ENCODE measurements at regions not wholly inside any gene's neighbourhood (a gene's known extent, or its start where the extent isn't known, plus 50 kb on each side); places are given as distances from the start of the nearest gene placed in this dataset.

DNA sequence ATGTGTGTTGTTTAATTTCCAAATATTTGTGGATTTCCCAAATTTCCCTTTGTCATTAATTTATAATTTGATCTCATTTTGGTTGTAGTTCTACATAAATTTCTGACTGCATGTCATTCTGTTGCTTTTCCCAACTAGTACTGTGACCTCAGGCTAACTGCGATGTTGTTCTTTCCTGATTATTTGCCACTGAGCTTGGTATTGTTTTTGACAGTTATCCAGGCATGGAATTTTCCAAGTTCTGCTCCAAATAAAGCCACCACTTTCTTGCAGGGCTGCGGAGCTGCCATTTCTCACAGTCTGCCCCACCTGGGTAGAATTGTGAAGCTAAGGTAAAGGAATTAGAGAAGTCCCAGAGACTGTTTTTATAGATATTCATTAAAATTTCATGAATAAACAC, 328.8 kb downstream of the ZNF674 start:
- TF ChIP-seq, protein P1, sequence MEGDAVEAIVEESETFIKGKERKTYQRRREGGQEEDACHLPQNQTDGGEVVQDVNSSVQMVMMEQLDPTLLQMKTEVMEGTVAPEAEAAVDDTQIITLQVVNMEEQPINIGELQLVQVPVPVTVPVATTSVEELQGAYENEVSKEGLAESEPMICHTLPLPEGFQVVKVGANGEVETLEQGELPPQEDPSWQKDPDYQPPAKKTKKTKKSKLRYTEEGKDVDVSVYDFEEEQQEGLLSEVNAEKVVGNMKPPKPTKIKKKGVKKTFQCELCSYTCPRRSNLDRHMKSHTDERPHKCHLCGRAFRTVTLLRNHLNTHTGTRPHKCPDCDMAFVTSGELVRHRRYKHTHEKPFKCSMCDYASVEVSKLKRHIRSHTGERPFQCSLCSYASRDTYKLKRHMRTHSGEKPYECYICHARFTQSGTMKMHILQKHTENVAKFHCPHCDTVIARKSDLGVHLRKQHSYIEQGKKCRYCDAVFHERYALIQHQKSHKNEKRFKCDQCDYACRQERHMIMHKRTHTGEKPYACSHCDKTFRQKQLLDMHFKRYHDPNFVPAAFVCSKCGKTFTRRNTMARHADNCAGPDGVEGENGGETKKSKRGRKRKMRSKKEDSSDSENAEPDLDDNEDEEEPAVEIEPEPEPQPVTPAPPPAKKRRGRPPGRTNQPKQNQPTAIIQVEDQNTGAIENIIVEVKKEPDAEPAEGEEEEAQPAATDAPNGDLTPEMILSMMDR (optimal IDR thresholded peaks at IDR 0.05 in 1 of 3, IDR thresholded peaks at IDR 0.05 in 1 of 3, conservative IDR thresholded peaks at IDR 0.05 in 1 of 3; ENCODE audit: extremely low read depth in 1 of 3, insufficient read depth in 2 of 3, low read length in 3 of 3): no peak
- no peak for TF ChIP-seq EZH2 (IDR thresholded peaks at IDR 0.05; ENCODE audit: low read length)
